GM18907 (cell line): ENCODE measurements at regions not wholly inside any gene's neighbourhood (a gene's known extent, or its start where the extent isn't known, plus 50 kb on each side); places are given as distances from the start of the nearest gene placed in this dataset.
"Not testable (repeated sequence)": the region's sequence is repeated elsewhere in the genome, so short reads cannot be mapped to it uniquely, and the experiment has no call there.

Source experiments
- ATAC-seq: cut with Tn5 transposase; IDR thresholded peaks from one replicate; pipeline ENCODE4 v1.9.1; 2021; ENCODE audit warnings: mild to moderate bottlenecking, moderate library complexity; ENCODE audit not compliant: unreplicated experiment

- no peak for ATAC-seq
These were observed 71.6 kb downstream of the TFAP2A start for GRCh38 chr6:10343320-10343719.

GRCh38 chr6:10341605-10342004 is 73.3 kb downstream of the TFAP2A start:
- no peak for ATAC-seq

GRCh38 chr6:10338151-10338550 is 76.7 kb downstream of the TFAP2A start:
- no peak for ATAC-seq

GRCh38 chr6:10337376-10337775 is 77.5 kb downstream of the TFAP2A start:
- not testable (repeated sequence) for ATAC-seq

GRCh38 chr6:10332111-10332510 is 82.8 kb downstream of the TFAP2A start:
- no peak for ATAC-seq

- no peak for ATAC-seq
These were observed 83.4 kb downstream of the TFAP2A start for GRCh38 chr6:10331334-10331968.

- ATAC-seq: no peak
These were observed 84.4 kb downstream of the TFAP2A start for GRCh38 chr6:10330515-10330914.

GRCh38 chr6:10323018-10323417 is 91.9 kb downstream of the TFAP2A start:
- ATAC-seq: no peak

GRCh38 chr6:10320291-10320690 is 94.6 kb downstream of the TFAP2A start:
- ATAC-seq: no peak

- ATAC-seq: no peak
These were observed 98.5 kb downstream of the TFAP2A start for GRCh38 chr6:10316373-10316721.

- no peak for ATAC-seq
These were observed 99.1 kb downstream of the TFAP2A start for GRCh38 chr6:10315658-10316372.

GRCh38 chr6:10315034-10315433 is 99.8 kb downstream of the TFAP2A start:
- no peak for ATAC-seq

- ATAC-seq: no peak
These were observed 100.5 kb downstream of the TFAP2A start for GRCh38 chr6:10314163-10314955.

GRCh38 chr6:10313799-10314162 is 101.1 kb downstream of the TFAP2A start:
- no peak for ATAC-seq

- ATAC-seq: no peak
These were observed 102.4 kb downstream of the TFAP2A start for GRCh38 chr6:10312445-10312844.

GRCh38 chr6:10311546-10312405 is 103.1 kb downstream of the TFAP2A start:
- ATAC-seq: not testable (repeated sequence)

- ATAC-seq: no peak
These were observed 104.0 kb downstream of the TFAP2A start for GRCh38 chr6:10310826-10311225.

- ATAC-seq: no peak
These were observed 104.6 kb downstream of the TFAP2A start for GRCh38 chr6:10310330-10310653.

GRCh38 chr6:10309457-10310329 is 105.2 kb downstream of the TFAP2A start:
- no peak for ATAC-seq

- ATAC-seq: no peak
These were observed 107.4 kb downstream of the TFAP2A start for GRCh38 chr6:10307476-10307875.
